Dermis microvascular lymphatic vessel endothelial cell (primary cell): ENCODE measurements at regions not wholly inside any gene's neighbourhood (a gene's known extent, or its start where the extent isn't known, plus 50 kb on each side); places are given as distances from the start of the nearest gene placed in this dataset.
"Not testable (repeated sequence)": the region's sequence is repeated elsewhere in the genome, so short reads cannot be mapped to it uniquely, and the experiment has no call there.

Experiments used
- DNase-seq, 2 donors: peaks; one replicate each; pipeline versions ENCODE4 v3.0.0 to v3.0.0-alpha.2; 2010; ENCODE audit warnings: low read depth in 2 of 2

- not testable (repeated sequence) for DNase-seq
Measured at GRCh38 chr1:24268555-24268954, 50.6 kb upstream of the GRHL3 start.

- DNase-seq, result no peak
Measured at GRCh38 chr1:24266998-24267397, 52.2 kb upstream of the GRHL3 start.

DNA sequence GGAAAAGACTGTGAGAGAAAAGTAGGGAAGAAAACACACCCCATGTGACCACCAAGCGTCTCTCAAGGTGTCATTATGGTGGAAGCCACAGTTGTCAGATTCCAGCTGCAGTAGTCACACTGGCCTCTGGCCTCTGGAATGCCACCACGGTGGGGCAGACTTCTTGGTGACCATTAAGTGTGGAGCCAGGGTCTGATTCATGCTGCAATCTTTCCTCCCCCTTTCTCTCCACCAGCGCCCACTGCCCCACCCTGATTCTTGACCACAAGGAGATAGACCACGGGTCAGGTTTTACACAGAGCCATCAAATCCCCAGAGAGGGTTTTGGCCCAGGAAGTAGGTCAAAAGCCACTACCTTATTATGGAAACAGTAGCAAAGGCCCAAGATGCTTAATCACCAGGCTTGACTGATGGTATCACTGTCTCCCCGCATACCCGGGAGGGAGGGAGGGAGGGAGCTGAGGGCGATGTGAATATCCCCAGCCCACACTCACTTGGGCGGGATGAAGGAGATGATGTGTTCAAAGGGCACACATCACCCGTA is 52.7 kb upstream of the GRHL3 start:
- DNase-seq, result peak in 1 of 2 donors; percentile 7

GRCh38 chr1:24263746-24264145 is 55.4 kb upstream of the GRHL3 start:
- no peak for DNase-seq

GRCh38 chr1:24263211-24263610 is 55.9 kb upstream of the GRHL3 start:
- no peak for DNase-seq

DNA sequence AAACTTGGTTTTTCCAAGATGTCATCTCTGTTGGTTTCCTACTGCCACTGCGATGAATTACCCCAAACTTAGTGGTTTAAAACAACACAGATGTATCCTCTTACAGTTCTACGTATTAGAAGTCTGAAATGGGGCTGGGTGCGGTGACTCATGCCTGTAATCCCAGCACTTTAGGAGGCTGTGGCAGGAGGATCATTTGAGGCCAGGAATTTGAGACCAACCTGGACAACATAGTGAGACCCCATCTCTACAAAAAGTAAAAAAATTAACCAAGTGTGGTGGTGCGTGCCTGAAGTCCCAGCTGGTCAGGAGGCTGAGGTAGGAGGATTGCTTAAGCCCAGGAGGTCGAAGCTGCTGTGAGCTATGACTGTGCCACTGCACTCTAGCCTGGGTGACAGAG is 57.2 kb upstream of the GRHL3 start:
- DNase-seq, result no peak

DNA sequence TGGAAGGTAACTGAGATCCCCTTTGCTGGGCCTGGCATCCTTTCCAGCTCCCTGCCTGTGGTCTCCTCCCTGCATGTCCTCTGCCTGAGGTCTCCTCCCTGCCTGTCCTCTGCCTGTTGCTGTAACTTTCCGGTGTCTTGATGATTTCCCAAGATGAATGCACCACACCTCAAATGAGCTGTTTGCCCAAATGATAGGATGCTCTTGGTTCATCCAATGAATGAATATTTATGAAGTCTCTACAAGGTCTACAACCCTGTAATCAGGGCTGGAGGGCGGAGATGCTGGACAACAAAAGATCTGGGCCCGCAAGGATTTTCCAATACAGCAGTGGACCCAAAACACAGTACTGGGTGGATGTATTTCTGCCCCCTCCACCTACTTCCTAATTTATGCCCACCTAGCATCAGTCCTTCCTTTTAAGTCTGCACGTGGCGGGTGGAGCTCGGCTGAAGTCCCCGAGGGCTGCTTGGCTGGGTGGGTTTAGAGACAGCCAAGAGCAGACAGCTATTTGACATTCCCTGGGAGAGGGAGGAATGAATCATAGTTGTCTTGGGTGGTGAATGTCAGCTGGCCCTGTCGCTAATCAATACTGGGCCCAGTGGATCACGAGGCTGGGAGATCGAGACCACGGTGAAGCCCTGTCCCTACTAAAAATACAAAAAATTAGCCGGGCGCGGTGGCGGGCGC is 60.3 kb upstream of the GRHL3 start:
- DNase-seq, result no peak

GRCh38 chr1:24257373-24257772 is 61.8 kb upstream of the GRHL3 start:
- no peak for DNase-seq

- no peak for DNase-seq
Measured at GRCh38 chr1:24256687-24257086, 62.5 kb upstream of the GRHL3 start.

DNA sequence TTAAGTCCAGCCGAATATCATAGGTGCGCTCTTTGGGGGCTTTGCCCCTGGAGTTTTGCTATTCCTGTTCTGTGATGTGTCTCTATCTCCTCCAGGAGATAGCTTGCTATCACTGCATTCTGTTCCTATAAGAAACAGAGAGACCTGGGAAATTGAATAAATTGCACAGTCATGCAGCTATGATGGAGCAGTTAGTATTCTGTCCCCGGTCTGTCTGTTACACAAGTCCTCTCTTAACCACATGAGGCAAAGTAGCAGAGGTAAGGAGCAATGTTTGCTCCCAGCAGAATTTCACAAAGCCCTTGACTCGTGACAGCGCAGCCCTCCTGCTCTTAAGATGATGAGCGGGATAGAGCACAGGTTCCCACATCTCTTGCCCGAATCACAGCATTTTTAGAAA is 63.9 kb upstream of the GRHL3 start:
- no peak for DNase-seq

DNA sequence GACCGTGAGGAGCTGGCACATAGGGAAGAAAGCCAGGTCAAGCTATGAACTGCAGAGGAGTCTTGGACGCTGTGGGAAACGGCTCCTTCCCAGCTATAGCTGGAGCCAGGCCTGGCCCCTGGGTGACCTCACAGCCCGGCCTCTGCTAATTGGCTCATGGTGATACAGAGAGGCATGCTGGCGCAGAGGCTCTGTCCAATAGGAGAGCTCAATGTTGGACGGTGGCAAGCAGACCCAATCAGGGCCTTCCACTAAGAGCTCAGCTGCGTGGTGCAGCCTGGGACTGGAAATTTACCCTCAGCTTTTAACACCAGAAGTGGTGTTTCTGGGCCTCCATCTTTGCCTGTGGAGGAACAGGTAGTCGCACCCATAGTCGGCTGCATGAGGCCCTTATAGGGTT is 64.4 kb upstream of the GRHL3 start:
- DNase-seq, result no peak

- no peak for DNase-seq
Measured at GRCh38 chr1:24253571-24253970, 65.6 kb upstream of the GRHL3 start.

DNA sequence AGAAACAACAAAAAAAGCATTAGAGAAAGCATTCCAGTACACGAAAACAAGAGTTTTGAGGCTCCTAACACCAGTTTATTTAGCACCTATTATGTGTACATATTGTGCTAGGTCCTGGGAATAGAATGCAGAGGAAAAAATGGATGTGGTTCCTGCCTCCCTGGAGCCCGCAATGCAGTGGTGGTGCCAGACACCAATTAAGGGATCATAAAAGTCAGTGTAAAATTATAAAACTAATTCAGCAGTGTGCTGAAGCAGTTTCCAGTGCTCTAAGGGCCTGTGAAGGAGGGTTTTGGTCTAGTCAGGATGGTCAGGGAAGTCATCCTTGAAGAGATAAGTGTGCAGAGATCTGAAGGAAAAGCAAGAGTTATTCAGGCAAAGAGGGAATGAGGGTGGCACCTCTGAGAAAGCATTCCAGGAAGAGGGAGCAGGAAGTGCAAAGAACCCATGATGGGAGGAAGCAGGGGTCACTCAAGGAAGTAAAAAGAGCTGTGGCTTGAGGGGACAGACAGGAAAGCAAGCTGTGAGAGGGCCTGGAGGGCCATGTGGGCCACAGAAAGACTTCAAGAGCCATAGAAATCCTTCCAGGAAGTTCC is 65.2 kb upstream of the IFNLR1 start:
- no peak for DNase-seq

- DNase-seq, result no peak
Measured at GRCh38 chr1:24251501-24251900, 64.4 kb upstream of the IFNLR1 start.

- DNase-seq, result no peak
Measured at GRCh38 chr1:24250791-24251190, 63.7 kb upstream of the IFNLR1 start.

DNA sequence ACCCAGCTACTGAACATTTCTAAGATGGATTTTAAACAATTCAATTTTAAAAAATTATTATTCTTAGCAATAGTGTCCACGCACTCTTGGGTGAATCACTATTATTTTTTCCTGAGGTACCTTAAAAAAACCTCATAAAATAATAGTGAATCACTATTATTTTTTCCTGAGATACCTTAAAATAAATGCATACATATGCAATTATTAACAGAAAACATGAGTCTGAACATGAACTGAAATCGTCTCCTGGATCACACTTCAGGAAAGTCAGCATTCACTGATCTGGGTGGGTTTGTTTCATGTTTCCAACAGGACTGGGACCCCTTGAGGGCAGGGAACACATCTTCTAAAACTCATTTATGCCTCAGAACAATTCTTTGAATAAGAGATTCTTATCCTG is 63.1 kb upstream of the IFNLR1 start:
- DNase-seq, result no peak

GRCh38 chr1:24248859-24249258 is 61.8 kb upstream of the IFNLR1 start:
- DNase-seq, result no peak

- not testable (repeated sequence) for DNase-seq
Measured at GRCh38 chr1:24247337-24247736, 60.2 kb upstream of the IFNLR1 start.

- DNase-seq, result no peak
Measured at GRCh38 chr1:24244519-24245268, 57.6 kb upstream of the IFNLR1 start.

DNA sequence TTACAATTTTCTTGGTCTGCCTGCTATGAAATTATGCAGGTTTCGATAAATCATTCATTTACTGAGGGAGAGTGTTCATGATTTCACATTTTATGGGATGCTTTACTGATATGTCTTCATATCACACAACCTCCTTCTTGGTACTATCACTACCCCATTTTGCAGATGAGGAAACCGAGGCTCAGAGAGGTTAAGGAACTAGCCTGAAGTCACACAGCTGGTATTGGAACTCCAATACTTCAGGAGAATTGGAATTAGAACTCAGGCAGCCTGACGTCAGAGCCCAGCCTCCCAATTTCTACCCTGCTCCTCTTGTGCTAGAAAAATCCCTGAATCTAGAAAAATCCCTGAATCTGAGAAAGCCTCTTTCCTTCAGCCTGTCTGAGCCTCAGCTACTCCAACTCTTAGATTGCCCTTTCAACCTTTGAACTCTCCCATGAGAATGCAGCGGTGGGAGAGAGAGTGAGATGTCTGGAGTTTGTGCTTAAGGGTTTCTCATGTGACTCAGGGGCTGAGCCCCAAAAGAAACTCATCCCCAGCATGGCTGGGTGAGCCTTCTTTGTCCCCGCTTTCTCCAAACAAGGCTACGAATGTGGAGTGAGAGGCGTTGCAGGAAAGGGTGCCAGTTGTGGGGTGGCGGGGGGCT is 50.8 kb upstream of the IFNLR1 start:
- no peak for DNase-seq

GRCh38 chr1:24236789-24237371 is 49.8 kb upstream of the IFNLR1 start:
- no peak for DNase-seq
